CD4-positive, alpha-beta memory T cell (primary cell): ENCODE measurements at regions not wholly inside any gene's neighbourhood (a gene's known extent, or its start where the extent isn't known, plus 50 kb on each side); places are given as distances from the start of the nearest gene placed in this dataset.

Source experiments
- CTCF ChIA-PET: fragments of 350-600 bp; sonication (Branson Sonifier 250); formaldehyde crosslinking; loops from one replicate; lab custom pipeline; 2021; ENCODE audit warnings: inconsistent platforms; ENCODE audit not compliant: partially characterized antibody; lab: Charles Lee
- POLR2A ChIA-PET: fragments of 350-600 bp; sonication (Branson Sonifier 250); formaldehyde crosslinking; loops from one replicate; lab custom pipeline; 2021; ENCODE audit not compliant: partially characterized antibody; lab: Charles Lee
- DNase-seq, 5 donors: peaks; one replicate each; pipeline versions ENCODE4 v3.0.0 to v3.0.0-alpha.2; 2020 to 2022; ENCODE audit warnings: mixed read lengths in 1 of 5
- H3K27ac ChIP-seq: one replicate; pipeline ENCODE4 v1.7.0; 2013; ENCODE audit warnings: low read depth, low read length
- H3K27me3 ChIP-seq: 2 replicates; pipeline ENCODE4 v1.7.0; 2013; ENCODE audit warnings: mild to moderate bottlenecking, low read length, moderate library complexity; ENCODE audit not compliant: insufficient read depth
- H3K36me3 ChIP-seq: 2 replicates; pipeline ENCODE4 v1.7.0; 2013; ENCODE audit warnings: mild to moderate bottlenecking, low read length, moderate library complexity; ENCODE audit not compliant: insufficient read depth
- H3K4me1 ChIP-seq: 2 replicates; pipeline ENCODE4 v1.7.0; 2013; ENCODE audit warnings: mild to moderate bottlenecking, low read length, moderate library complexity; ENCODE audit not compliant: insufficient read depth
- H3K4me3 ChIP-seq, 2 donors: one replicate each; pipeline ENCODE4 v1.7.0; 2013; ENCODE audit warnings: low read length in 2 of 2, mild to moderate bottlenecking in 1 of 2
- H3K9me3 ChIP-seq, 2 donors: one replicate each; pipeline ENCODE4 v1.7.0; 2013; ENCODE audit warnings: low read length in 2 of 2, control low read depth in 1 of 2; ENCODE audit not compliant: control insufficient read depth in 1 of 2
- H3K27ac Mint-ChIP-seq, 7 donors: one replicate each; pipeline ENCODE4 v1.8.0; 2020 to 2021; ENCODE audit warnings: mixed read lengths in 7 of 7, mild to moderate bottlenecking in 6 of 7, inconsistent platforms in 3 of 7, moderate library complexity in 3 of 7
- H3K27me3 Mint-ChIP-seq, 2 donors: one replicate each; pipeline ENCODE4 v1.8.0; 2020 to 2021; ENCODE audit warnings: mixed read lengths in 2 of 2
- H3K36me3 Mint-ChIP-seq, 2 donors: one replicate each; pipeline ENCODE4 v1.8.0; 2020 to 2021; ENCODE audit warnings: mixed read lengths in 2 of 2, inconsistent platforms in 1 of 2, mild to moderate bottlenecking in 1 of 2
- H3K4me1 Mint-ChIP-seq, 4 donors: one replicate each; pipeline ENCODE4 v1.8.0; 2020 to 2021; ENCODE audit warnings: mixed read lengths in 4 of 4, mild to moderate bottlenecking in 1 of 4
- H3K4me3 Mint-ChIP-seq, 8 donors: one replicate each; pipeline ENCODE4 v1.8.0; 2020 to 2021; ENCODE audit warnings: mixed read lengths in 8 of 8, mild to moderate bottlenecking in 7 of 8, moderate library complexity in 6 of 8, inconsistent platforms in 3 of 8
- H3K9me3 Mint-ChIP-seq, 8 donors: one replicate each; pipeline ENCODE4 v1.8.0; 2020 to 2021; ENCODE audit warnings: mixed read lengths in 8 of 8, mild to moderate bottlenecking in 5 of 8, inconsistent platforms in 3 of 8, moderate library complexity in 1 of 8
- intact Hi-C: fragments of 100-400 bp; cut with micrococcal nuclease; formaldehyde crosslinking; loops from one replicate; pipeline ENCODE4 v1.15.1; 2023

DNA sequence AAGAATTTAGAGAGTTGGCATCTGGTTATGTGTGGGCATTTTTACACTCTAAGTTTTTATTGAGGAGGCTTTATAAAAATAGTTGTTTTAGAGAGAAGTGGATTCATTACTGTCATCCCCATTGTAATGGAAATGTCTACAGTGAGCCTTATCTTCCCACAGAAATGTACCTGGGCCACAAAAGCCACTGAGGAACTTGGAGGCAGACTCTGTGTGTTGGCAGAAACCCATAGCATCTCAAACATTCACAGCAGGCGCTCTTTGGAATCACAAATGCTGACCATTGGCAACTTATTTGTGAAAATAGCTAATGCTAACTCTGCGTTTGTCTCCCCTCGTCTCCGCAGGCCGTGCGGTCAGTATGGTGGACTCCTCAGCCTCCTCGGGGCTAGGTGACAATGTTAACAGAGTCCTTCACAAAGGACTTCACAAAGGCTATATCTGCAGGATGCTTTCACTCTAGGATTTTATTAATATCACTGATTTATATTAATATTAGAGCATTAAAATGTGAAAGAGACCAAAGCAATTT is 689.1 kb upstream of the POU3F3 start:
- H3K4me1 Mint-ChIP-seq = no peaks in the 10 kb centered on the region
- no peaks in the 10 kb centered on the region for H3K36me3 Mint-ChIP-seq
- H3K27ac Mint-ChIP-seq = no peak overlapping the region
- no peaks in the 10 kb centered on the region for H3K36me3 ChIP-seq
- no peaks in the 10 kb centered on the region for H3K27me3 Mint-ChIP-seq
- no peaks in the 10 kb centered on the region for H3K9me3 ChIP-seq
- H3K27me3 ChIP-seq = no peaks in the 10 kb centered on the region
- POLR2A ChIA-PET = no interaction called here
- no peak overlapping the region for H3K4me3 Mint-ChIP-seq
- peaks cover 3 to 15% (median 11%) of the 10 kb centered on the region in 8 donors for H3K9me3 Mint-ChIP-seq
- CTCF ChIA-PET = no interaction called here
- DNase-seq = no peak
- H3K4me3 ChIP-seq = no peak overlapping the region
- intact Hi-C loops = no loop called here
- no peaks in the 10 kb centered on the region for H3K4me1 ChIP-seq
- H3K27ac ChIP-seq = no peak overlapping the region

DNA sequence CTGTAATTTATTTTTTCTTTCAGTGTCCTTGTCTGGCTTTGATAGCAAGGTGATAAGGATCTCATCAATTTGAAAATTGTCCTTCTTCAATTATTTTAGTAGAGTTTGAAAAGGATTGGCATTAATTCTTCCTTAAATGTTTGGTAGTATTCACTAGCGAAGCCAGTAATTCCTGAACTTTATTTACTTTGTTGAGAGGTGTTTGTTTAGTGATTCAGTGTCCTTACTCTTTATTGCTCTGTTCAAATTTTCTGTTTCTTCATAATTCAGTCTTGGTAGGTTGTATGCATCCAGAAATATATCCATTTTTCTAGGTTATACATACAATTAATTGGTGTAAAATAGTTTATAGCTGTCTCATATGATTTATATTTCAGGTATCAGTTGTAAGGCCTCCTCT is 676.7 kb upstream of the POU3F3 start:
- peaks cover 0 to 1% of the 10 kb centered on the region in 2 donors for H3K36me3 Mint-ChIP-seq
- Histone ChIP-seq H3K4me1 (no peaks in the 10 kb centered on the region), H3K36me3 (no peaks in the 10 kb centered on the region), H3K4me3 (no peak overlapping the region), H3K27ac (no peak overlapping the region), H3K27me3 (no peaks in the 10 kb centered on the region), H3K9me3 (peaks cover 0 to 9% of the 10 kb centered on the region in 2 donors)
- H3K27me3 Mint-ChIP-seq = no peaks in the 10 kb centered on the region
- H3K9me3 Mint-ChIP-seq = peaks cover 5 to 27% (median 14%) of the 10 kb centered on the region in 8 donors
- DNase-seq = no peak
- intact Hi-C loops = no loop called here
- no peak overlapping the region for H3K27ac Mint-ChIP-seq
- H3K4me1 Mint-ChIP-seq = no peaks in the 10 kb centered on the region
- CTCF ChIA-PET = no interaction called here
- POLR2A ChIA-PET = no interaction called here
- H3K4me3 Mint-ChIP-seq = no peak overlapping the region

DNA sequence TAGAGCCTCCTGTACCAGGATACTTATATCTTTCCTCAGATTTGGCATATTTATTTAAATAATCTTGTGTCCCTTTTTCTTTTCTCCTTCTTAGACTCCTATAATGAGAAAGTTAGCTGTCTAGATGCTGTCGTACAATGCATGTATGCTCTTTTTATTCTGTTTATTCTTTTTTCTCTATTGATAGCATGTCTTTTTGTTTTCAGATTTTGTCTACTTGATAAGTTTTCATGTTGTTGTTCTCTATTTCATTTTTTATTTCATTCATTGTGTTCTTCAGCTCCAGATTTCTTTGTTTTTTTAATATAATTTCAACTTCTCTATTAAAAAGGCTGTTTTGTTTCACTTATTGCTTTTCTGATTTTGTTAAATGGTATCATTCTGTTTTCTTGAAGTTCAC is 674.3 kb upstream of the POU3F3 start:
- Histone ChIP-seq H3K27me3 (no peaks in the 10 kb centered on the region), H3K36me3 (no peaks in the 10 kb centered on the region), H3K4me3 (no peak overlapping the region), H3K27ac (no peak overlapping the region), H3K9me3 (peaks cover 0 to 9% of the 10 kb centered on the region in 2 donors), H3K4me1 (no peaks in the 10 kb centered on the region)
- intact Hi-C loops = no loop called here
- no peaks in the 10 kb centered on the region for H3K4me1 Mint-ChIP-seq
- no peaks in the 10 kb centered on the region for H3K27me3 Mint-ChIP-seq
- POLR2A ChIA-PET = no interaction called here
- peaks cover 0 to 1% of the 10 kb centered on the region in 2 donors for H3K36me3 Mint-ChIP-seq
- no peak overlapping the region for H3K27ac Mint-ChIP-seq
- no peak for DNase-seq
- CTCF ChIA-PET = no interaction called here
- peaks cover 7 to 34% (median 13%) of the 10 kb centered on the region in 8 donors for H3K9me3 Mint-ChIP-seq
- no peak overlapping the region for H3K4me3 Mint-ChIP-seq

DNA sequence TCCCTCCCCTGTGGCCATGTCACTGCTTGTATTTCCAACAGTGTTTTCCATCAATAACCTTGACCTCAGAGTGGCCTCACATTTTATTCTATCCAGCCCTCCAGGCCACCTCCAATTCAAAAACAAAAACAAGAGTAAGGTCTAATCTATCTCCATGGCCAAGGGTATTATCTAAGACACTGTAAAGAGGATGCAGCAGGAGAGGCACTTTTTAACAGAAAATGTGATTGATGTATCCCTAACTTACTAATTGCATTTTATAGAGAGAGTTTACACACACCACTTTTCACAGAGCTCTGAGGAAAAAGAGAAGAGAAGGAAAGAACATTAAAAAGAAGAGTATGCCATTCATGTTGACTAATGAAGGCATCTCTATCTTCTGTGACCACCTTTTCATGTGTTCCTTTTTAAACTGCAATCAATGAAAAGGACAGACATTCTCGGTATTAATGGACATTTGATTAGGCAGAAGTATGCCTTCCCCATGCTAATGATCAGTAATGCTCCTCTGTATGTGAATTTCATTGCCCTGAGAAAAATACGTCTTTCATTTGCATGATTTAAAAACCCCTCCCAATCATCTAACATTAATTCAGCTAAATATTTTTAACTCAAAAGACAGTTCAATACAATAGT is 653.3 kb upstream of the POU3F3 start:
- ChIA-PET POLR2A (no interaction called here), CTCF (no interaction called here)
- no peak overlapping the region for H3K4me3 Mint-ChIP-seq
- Histone ChIP-seq H3K27ac (no peak overlapping the region), H3K4me1 (no peaks in the 10 kb centered on the region), H3K36me3 (no peaks in the 10 kb centered on the region), H3K4me3 (no peak overlapping the region), H3K27me3 (no peaks in the 10 kb centered on the region), H3K9me3 (no peaks in the 10 kb centered on the region)
- H3K36me3 Mint-ChIP-seq = no peaks in the 10 kb centered on the region
- H3K27ac Mint-ChIP-seq = no peak overlapping the region
- H3K27me3 Mint-ChIP-seq = no peaks in the 10 kb centered on the region
- H3K9me3 Mint-ChIP-seq = peaks cover 0 to 19% (median 4%) of the 10 kb centered on the region in 8 donors
- intact Hi-C loops = no loop called here
- DNase-seq = no peak
- H3K4me1 Mint-ChIP-seq = no peaks in the 10 kb centered on the region

DNA sequence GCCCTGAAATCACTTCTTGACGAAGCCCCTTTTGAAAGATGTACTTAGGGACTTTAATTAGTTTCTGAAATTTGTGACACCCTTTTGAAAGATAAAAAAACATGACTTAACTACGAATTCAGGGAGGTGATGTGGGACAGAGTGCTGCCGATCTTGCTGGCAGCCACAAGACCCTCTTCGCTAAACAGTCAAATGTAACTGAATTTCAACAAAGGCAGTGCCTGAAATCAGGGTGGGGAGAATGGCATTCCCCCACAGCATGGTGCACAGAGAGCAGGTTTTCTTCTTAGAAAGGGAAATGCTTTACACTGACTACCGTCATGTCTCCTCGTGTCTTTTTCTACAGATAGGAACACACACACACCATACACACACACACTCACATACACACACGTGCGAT is 640.2 kb upstream of the POU3F3 start:
- H3K36me3 Mint-ChIP-seq = no peaks in the 10 kb centered on the region
- Histone ChIP-seq H3K9me3 (no peaks in the 10 kb centered on the region), H3K4me3 (no peak overlapping the region), H3K36me3 (no peaks in the 10 kb centered on the region), H3K27ac (no peak overlapping the region), H3K27me3 (no peaks in the 10 kb centered on the region), H3K4me1 (no peaks in the 10 kb centered on the region)
- no peak for DNase-seq
- peaks cover 0 to 15% (median 5%) of the 10 kb centered on the region in 8 donors for H3K9me3 Mint-ChIP-seq
- H3K27ac Mint-ChIP-seq = no peak overlapping the region
- H3K27me3 Mint-ChIP-seq = no peaks in the 10 kb centered on the region
- ChIA-PET POLR2A (no interaction called here), CTCF (no interaction called here)
- peak overlapping the region in 1 of 8 donors; percentile 21 for H3K4me3 Mint-ChIP-seq
- H3K4me1 Mint-ChIP-seq = no peaks in the 10 kb centered on the region
- intact Hi-C loops = no loop called here

DNA sequence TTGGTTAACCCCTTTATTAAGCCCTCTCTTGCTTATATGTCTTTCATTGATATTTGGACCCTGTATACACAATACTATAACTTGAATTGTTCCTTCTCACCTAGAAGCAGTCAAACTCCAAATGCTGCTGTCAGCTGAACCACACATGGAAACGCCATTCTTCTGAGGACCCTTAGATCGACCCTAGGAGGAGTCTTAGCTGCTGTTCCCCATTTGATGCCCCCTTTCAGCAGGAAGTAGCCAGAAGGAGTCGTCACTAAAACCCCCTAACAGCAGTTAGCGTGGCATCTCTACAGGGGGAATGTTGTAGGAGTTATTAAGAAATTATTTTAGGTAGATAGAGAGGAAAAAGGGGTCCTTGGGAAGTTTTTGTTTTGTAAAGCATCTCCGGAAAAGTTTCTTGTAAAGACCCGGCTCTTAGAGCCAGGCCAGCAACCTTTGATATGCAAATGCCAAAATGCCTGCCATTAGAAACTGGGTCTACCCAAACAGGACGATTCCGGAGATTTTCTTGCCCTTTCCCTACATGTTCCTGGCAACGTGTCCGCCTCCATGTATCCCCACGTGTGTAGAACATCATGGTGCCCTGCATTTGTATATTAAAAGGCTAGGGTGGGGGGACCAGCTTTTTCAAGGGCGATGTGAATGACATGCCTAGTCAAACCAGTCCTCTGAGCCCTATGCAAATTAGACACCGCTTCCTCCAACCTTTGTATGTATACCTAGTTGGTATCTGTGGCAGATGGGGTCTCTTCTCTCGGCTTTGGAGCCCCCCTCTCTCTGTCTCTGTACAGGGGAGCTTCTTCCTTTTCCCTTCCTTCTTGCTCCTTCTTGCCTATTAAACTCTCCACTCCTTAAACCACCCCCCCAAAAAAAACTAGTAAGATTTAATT is 638.4 kb upstream of the POU3F3 start:
- H3K4me3 ChIP-seq = no peak overlapping the region
- Mint-ChIP-seq H3K27ac (no peak overlapping the region), H3K4me1 (no peaks in the 10 kb centered on the region), H3K9me3 (peaks cover 0 to 19% (median 5%) of the 10 kb centered on the region in 8 donors), H3K4me3 (no peak overlapping the region), H3K36me3 (no peaks in the 10 kb centered on the region), H3K27me3 (no peaks in the 10 kb centered on the region)
- H3K4me1 ChIP-seq = no peaks in the 10 kb centered on the region
- POLR2A ChIA-PET = no interaction called here
- no peaks in the 10 kb centered on the region for H3K9me3 ChIP-seq
- no peak for DNase-seq
- H3K27ac ChIP-seq = no peak overlapping the region
- no peaks in the 10 kb centered on the region for H3K36me3 ChIP-seq
- no peaks in the 10 kb centered on the region for H3K27me3 ChIP-seq
- CTCF ChIA-PET = no interaction called here
- intact Hi-C loops = no loop called here

DNA sequence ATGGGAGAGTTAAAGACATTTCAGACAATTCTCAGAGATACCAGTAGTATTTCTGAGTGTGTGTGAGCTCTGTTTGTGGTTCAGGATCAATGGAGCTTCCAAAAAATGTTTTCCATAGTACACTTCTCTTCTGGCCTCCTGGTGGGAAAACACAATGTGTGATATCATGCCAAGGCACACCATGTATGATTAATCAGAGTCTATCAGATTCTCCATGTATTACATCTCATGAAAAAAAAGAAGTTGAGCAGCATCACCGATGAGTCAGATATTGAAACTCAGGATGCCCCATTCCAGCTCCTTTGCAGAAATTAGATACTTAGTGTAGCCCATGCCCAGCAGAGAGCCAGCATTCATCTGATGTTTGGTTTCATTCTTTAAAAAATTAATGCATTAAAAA is 620.3 kb upstream of the POU3F3 start:
- Mint-ChIP-seq H3K27me3 (no peaks in the 10 kb centered on the region), H3K27ac (no peak overlapping the region), H3K4me1 (no peaks in the 10 kb centered on the region), H3K36me3 (no peaks in the 10 kb centered on the region), H3K4me3 (no peak overlapping the region), H3K9me3 (peaks cover 4 to 29% (median 12%) of the 10 kb centered on the region in 8 donors)
- Histone ChIP-seq H3K27me3 (no peaks in the 10 kb centered on the region), H3K9me3 (no peaks in the 10 kb centered on the region), H3K4me1 (no peaks in the 10 kb centered on the region), H3K27ac (no peak overlapping the region), H3K4me3 (no peak overlapping the region), H3K36me3 (no peaks in the 10 kb centered on the region)
- no peak for DNase-seq
- POLR2A ChIA-PET = no interaction called here
- CTCF ChIA-PET = no interaction called here
- intact Hi-C loops = no loop called here
